Smooth muscle cell (in vitro differentiated cells): ENCODE measurements at regions not wholly inside any gene's neighbourhood (a gene's known extent, or its start where the extent isn't known, plus 50 kb on each side); places are given as distances from the start of the nearest gene placed in this dataset.

ENCODE experiments used
- DNase-seq: peaks from one replicate; lab custom pipeline; 2025; ENCODE audit not compliant: unreplicated experiment; lab: John Stamatoyannopoulos, UW
- H2AFZ ChIP-seq: fragments of 200-600 bp; sonication (generic); 2 replicates; pipeline ENCODE4 v1.6.0; 2016; ENCODE audit warnings: antibody characterized with exemption, low read depth, mild to moderate bottlenecking
- H3F3A ChIP-seq: fragments of 200-600 bp; sonication (generic); 2 replicates; pipeline ENCODE4 v1.6.0; 2017; ENCODE audit warnings: antibody characterized with exemption, low read depth
- H3K27ac ChIP-seq: fragments of 200-600 bp; sonication (generic); 2 replicates; pipeline ENCODE4 v1.5.1; 2016; ENCODE audit warnings: low read depth, mild to moderate bottlenecking
- H3K27me3 ChIP-seq: fragments of 200-600 bp; sonication (generic); 2 replicates; pipeline ENCODE4 v1.6.1; 2016; ENCODE audit warnings: low read depth, mild to moderate bottlenecking
- H3K36me3 ChIP-seq: fragments of 200-600 bp; sonication (generic); 2 replicates; pipeline ENCODE4 v1.5.1; 2016; ENCODE audit warnings: low read depth
- H3K4me1 ChIP-seq: fragments of 200-600 bp; sonication (generic); 2 replicates; pipeline ENCODE4 v1.5.1; 2016; ENCODE audit warnings: low read depth
- H3K4me2 ChIP-seq: fragments of 200-600 bp; sonication (generic); 2 replicates; pipeline ENCODE4 v1.6.0; 2016; ENCODE audit warnings: mild to moderate bottlenecking
- H3K4me3 ChIP-seq: fragments of 200-600 bp; sonication (generic); 2 replicates; pipeline ENCODE4 v1.5.1; 2016; ENCODE audit warnings: mild to moderate bottlenecking
- H3K79me2 ChIP-seq: fragments of 200-600 bp; sonication (generic); 2 replicates; pipeline ENCODE4 v1.6.0; 2016; ENCODE audit warnings: low read depth, mild to moderate bottlenecking
- H3K9ac ChIP-seq: fragments of 200-600 bp; sonication (generic); 2 replicates; pipeline ENCODE4 v1.6.0; 2016; ENCODE audit warnings: low read depth
- H3K9me3 ChIP-seq: fragments of 200-600 bp; sonication (generic); replicated peaks from 2 replicates; pipeline ENCODE4 v1.5.1; 2016; ENCODE audit warnings: low read depth
- H4K20me1 ChIP-seq: fragments of 200-600 bp; sonication (generic); 2 replicates; pipeline ENCODE4 v1.6.0; 2016; ENCODE audit warnings: low read depth
- WGBS: methylation state at CpG from one replicate; pipeline ENCODE4 v1.1.7; 2016; ENCODE audit warnings: low lambda C conversion rate; 5-methylcytosine and 5-hydroxymethylcytosine counted together
- TF ChIP-seq, protein P1 (sequence below): fragments of 200-600 bp; sonication (generic); IDR thresholded peaks from 2 replicates; pipeline ENCODE4 v1.5.1; 2017; ENCODE audit warnings: borderline replicate concordance, mild to moderate bottlenecking, antibody characterized with exemption; ENCODE audit not compliant: insufficient read depth, poor library complexity, severe bottlenecking

DNA sequence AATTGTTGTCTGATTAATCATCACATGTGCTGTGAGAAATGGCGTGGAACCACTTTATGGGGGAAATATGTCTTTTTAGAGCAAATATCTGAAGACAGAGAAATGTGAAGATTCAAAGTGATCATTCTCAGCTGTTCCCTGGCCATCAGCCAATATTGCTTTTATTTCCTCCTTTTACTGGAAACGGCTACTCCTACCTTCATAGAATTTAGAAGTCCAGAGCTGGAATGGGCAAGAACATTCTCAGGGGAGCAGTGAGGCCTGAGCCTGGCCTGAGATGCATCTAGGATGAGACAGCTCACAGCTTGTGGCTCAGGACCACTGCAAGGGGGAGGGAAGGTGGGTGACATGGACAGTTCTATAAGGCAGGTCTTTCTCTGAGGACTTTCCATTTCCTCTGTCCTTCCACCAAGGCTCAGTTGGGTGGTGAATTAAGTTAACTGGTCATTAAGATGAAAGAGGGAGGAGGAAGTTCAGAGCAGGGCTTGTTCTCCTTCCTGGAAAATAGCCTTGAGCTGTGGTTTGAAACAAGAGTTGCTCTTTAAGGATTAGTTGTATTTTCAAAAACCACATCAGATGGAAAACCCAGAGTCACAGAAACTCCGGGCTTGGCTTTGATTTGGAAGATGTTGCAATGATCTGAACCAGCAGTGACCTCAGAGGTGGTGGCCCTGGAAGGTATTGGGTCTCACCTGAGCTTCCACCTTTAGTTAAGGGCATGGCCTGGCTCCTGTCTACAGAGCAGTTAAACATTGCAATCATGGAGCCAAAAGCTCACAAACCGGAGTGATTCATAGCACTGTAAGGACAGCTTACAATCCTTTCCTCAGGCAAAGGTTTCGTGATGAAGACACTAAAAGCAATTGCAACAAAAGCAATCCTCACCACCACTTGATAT is 144.3 kb downstream of the VAPA start:
- peak overlapping the region; percentile 71 for H3K4me2 ChIP-seq
- DNase-seq = no peak
- TF ChIP-seq, protein P1, sequence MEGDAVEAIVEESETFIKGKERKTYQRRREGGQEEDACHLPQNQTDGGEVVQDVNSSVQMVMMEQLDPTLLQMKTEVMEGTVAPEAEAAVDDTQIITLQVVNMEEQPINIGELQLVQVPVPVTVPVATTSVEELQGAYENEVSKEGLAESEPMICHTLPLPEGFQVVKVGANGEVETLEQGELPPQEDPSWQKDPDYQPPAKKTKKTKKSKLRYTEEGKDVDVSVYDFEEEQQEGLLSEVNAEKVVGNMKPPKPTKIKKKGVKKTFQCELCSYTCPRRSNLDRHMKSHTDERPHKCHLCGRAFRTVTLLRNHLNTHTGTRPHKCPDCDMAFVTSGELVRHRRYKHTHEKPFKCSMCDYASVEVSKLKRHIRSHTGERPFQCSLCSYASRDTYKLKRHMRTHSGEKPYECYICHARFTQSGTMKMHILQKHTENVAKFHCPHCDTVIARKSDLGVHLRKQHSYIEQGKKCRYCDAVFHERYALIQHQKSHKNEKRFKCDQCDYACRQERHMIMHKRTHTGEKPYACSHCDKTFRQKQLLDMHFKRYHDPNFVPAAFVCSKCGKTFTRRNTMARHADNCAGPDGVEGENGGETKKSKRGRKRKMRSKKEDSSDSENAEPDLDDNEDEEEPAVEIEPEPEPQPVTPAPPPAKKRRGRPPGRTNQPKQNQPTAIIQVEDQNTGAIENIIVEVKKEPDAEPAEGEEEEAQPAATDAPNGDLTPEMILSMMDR = no peak
- peak overlapping the region; percentile 65 for H3K9ac ChIP-seq
- H3F3A ChIP-seq = peaks cover 40% of the 10 kb centered on the region
- no peaks in the 10 kb centered on the region for H3K79me2 ChIP-seq
- H2AFZ ChIP-seq = no peak overlapping the region
- H4K20me1 ChIP-seq = no peaks in the 10 kb centered on the region
- WGBS = 14% methylated on average over 5 of the region's 5 CpGs
- no peaks in the 10 kb centered on the region for H3K36me3 ChIP-seq
- H3K27me3 ChIP-seq = no peaks in the 10 kb centered on the region
- H3K9me3 ChIP-seq = no peaks in the 10 kb centered on the region
- no peak overlapping the region for H3K4me3 ChIP-seq
- peak overlapping the region; percentile 96 for H3K27ac ChIP-seq
- H3K4me1 ChIP-seq = peaks cover 31% of the 10 kb centered on the region

DNA sequence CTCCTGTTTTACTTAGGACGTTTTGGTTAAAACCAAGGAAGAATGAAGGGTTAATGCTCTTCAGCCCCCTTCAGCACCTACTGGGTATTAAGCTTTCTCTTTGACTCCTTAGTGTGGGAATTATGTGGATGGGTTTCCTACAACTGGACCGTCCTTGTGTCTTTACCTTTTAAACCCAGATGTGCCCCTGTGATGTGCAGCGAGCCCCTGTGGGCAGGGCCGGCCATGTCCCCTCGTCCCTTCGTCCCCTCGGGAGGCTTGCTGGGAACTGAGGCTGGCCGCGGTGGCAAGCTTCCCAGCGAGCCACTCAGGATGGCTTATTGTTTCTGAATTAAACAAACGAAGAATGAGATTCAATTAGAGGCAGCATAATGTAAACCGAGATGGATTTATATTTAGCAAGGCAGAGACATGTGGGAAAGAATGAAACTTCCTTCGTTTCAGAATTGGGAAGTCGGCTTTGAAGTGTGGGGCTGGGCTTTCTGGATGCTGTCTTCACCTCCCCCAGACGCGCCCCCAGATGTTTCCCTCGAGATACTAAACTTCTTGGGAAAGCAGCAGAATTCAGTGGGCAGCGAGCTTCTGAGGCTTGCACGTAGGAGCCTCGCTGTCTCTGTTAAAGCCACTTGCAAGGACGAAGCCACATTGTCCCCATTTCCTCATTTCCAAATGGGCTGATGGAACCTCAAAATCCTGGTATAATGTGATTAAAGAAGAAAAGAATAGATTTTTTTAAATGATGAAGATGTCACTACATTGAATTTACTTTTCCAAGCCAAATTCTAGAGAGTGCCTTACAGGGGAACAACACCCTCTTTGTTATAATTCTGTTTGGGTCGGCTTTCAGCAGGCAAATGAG is 146.0 kb downstream of the VAPA start:
- H3K4me1 ChIP-seq = peaks cover 31% of the 10 kb centered on the region
- no peaks in the 10 kb centered on the region for H4K20me1 ChIP-seq
- TF ChIP-seq, protein P1 = no peak
- no peaks in the 10 kb centered on the region for H3K36me3 ChIP-seq
- H2AFZ ChIP-seq = no peak overlapping the region
- peak overlapping the region; percentile 96 for H3K27ac ChIP-seq
- 41% methylated on average over 22 of the region's 22 CpGs for WGBS
- no peaks in the 10 kb centered on the region for H3K27me3 ChIP-seq
- H3K9me3 ChIP-seq = no peaks in the 10 kb centered on the region
- peak overlapping the region; percentile 71 for H3K4me2 ChIP-seq
- H3K4me3 ChIP-seq = no peak overlapping the region
- no peak for DNase-seq
- H3K9ac ChIP-seq = peak overlapping the region; percentile 27
- peaks cover 45% of the 10 kb centered on the region for H3F3A ChIP-seq
- no peaks in the 10 kb centered on the region for H3K79me2 ChIP-seq

DNA sequence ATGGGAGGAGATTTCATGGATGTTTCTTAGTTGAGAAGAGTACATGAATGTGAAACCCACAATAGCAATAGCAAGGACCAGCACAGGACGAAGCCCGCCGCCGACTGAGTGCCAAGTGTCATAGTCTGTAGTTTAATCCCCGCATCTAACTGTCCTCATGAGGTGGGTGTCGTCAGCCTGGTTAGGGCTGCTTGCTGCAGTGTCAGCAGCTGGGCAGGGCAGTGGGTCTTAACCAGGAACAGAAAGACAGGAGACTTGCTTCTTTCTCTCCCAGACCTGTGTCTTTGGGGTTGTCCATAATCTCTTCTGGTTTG is 146.6 kb downstream of the VAPA start:
- no peak for DNase-seq
- H3K27ac ChIP-seq = peak overlapping the region; percentile 96
- no peaks in the 10 kb centered on the region for H3K27me3 ChIP-seq
- H3K36me3 ChIP-seq = no peaks in the 10 kb centered on the region
- peak overlapping the region; percentile 20 for H3K9ac ChIP-seq
- no peaks in the 10 kb centered on the region for H3K9me3 ChIP-seq
- H4K20me1 ChIP-seq = no peaks in the 10 kb centered on the region
- TF ChIP-seq, protein P1 = no peak
- 31% methylated on average over 6 of the region's 6 CpGs for WGBS
- no peak overlapping the region for H2AFZ ChIP-seq
- H3K4me1 ChIP-seq = peaks cover 31% of the 10 kb centered on the region
- H3K4me2 ChIP-seq = peak overlapping the region; percentile 71
- H3K79me2 ChIP-seq = no peaks in the 10 kb centered on the region
- H3F3A ChIP-seq = peaks cover 45% of the 10 kb centered on the region
- no peak overlapping the region for H3K4me3 ChIP-seq
